Upper lobe of left lung (tissue), 6 donors: ENCODE measurements at regions not wholly inside any gene's neighbourhood (a gene's known extent, or its start where the extent isn't known, plus 50 kb on each side); places are given as distances from the start of the nearest gene placed in this dataset.

Experiments used
- ATAC-seq, 2 donors: fragments of 200-7000 bp; cut with Tn5 transposase; one replicate each; pipeline ENCODE4 v1.9.1; 2022; ENCODE audit warnings: mild to moderate bottlenecking in 2 of 2, moderate library complexity in 2 of 2; ENCODE audit not compliant: low FRiP score in 2 of 2
- DNase-seq, 2 donors: peaks; one replicate each; pipeline ENCODE4 v3.0.0-alpha.2; 2019 to 2020
- H3K27ac ChIP-seq, 4 donors: fragments of 200-600 bp; sonication (generic); one replicate each; pipeline ENCODE4 v1.5.1; 2016 to 2019
- H3K27me3 ChIP-seq, 4 donors: fragments of 200-600 bp; sonication (generic); one replicate each; pipeline ENCODE4 v1.5.1; 2017 to 2019
- H3K36me3 ChIP-seq, 4 donors: fragments of 200-600 bp; sonication (generic); one replicate each; pipeline ENCODE4 v1.5.1; 2016 to 2019
- H3K4me1 ChIP-seq, 4 donors: fragments of 200-600 bp; sonication (generic); one replicate each; pipeline ENCODE4 v1.5.1; 2018 to 2019
- H3K4me3 ChIP-seq, 4 donors: fragments of 200-600 bp; sonication (generic); one replicate each; pipeline ENCODE4 v1.5.1; 2017 to 2019; ENCODE audit warnings: mild to moderate bottlenecking in 2 of 4, moderate library complexity in 1 of 4
- H3K9me3 ChIP-seq, 4 donors: fragments of 200-600 bp; sonication (generic); one replicate each; pipeline ENCODE4 v1.5.1; 2018 to 2019
- EP300 ChIP-seq, 4 donors: sonication (generic); formaldehyde crosslinking; IDR thresholded peaks; one replicate each; pipeline ENCODE4 v1.5.1; 2017; ENCODE audit warnings: antibody characterized with exemption in 4 of 4, control low read depth in 2 of 4
- POLR2A ChIP-seq, 4 donors: fragments of 450-650 bp; IDR thresholded peaks; one replicate each; pipeline ENCODE4 v1.5.1; 2016 to 2017; ENCODE audit warnings: antibody characterized with exemption in 4 of 4, mild to moderate bottlenecking in 2 of 4
- POLR2AphosphoS5 ChIP-seq, 2 donors: sonication (generic); formaldehyde crosslinking; IDR thresholded peaks; one replicate each; pipeline ENCODE4 v1.5.1; 2017; ENCODE audit warnings: antibody characterized with exemption in 2 of 2
- WGBS, 2 donors: methylation state at CpG; one replicate each; pipeline ENCODE4 v1.1.5; 2017 to 2018; 5-methylcytosine and 5-hydroxymethylcytosine counted together
- TF ChIP-seq, protein P1 (sequence below), 6 experiments: fragments of 450-650 bp in 4 of 6; fragments of 200-600 bp in 2 of 6; sonication (generic) in 2 of 6; IDR thresholded peaks; one replicate each; pipeline ENCODE4 v1.5.1; 2016 to 2019; ENCODE audit warnings: antibody characterized with exemption in 6 of 6
- donor health status: DM: no; HTN: no; CAD: no; lungs with moderate emphysema.
- donor health status: DM: no; HTN: yes; CAD: no; lungs with severe emphysema.

- no peaks in the 10 kb centered on the region for H3K27me3 ChIP-seq
- peak overlapping the region in 1 of 4 donors; percentile 54 for H3K27ac ChIP-seq
- DNase-seq (peak; percentile 5 to 53), ATAC-seq (no peak)
- H3K4me1 ChIP-seq, result peaks cover 8 to 29% (median 23%) of the 10 kb centered on the region in 4 donors
- no peaks in the 10 kb centered on the region for H3K36me3 ChIP-seq
- no peak for TF ChIP-seq POLR2A (IDR thresholded peaks at IDR 0.05)
- no peak for TF ChIP-seq POLR2AphosphoS5 (IDR thresholded peaks at IDR 0.05)
- TF ChIP-seq EP300 (IDR thresholded peaks at IDR 0.05), result no peak
- TF ChIP-seq, protein P1, sequence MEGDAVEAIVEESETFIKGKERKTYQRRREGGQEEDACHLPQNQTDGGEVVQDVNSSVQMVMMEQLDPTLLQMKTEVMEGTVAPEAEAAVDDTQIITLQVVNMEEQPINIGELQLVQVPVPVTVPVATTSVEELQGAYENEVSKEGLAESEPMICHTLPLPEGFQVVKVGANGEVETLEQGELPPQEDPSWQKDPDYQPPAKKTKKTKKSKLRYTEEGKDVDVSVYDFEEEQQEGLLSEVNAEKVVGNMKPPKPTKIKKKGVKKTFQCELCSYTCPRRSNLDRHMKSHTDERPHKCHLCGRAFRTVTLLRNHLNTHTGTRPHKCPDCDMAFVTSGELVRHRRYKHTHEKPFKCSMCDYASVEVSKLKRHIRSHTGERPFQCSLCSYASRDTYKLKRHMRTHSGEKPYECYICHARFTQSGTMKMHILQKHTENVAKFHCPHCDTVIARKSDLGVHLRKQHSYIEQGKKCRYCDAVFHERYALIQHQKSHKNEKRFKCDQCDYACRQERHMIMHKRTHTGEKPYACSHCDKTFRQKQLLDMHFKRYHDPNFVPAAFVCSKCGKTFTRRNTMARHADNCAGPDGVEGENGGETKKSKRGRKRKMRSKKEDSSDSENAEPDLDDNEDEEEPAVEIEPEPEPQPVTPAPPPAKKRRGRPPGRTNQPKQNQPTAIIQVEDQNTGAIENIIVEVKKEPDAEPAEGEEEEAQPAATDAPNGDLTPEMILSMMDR (IDR thresholded peaks at IDR 0.05), result no peak
- H3K9me3 ChIP-seq, result no peaks in the 10 kb centered on the region
- H3K4me3 ChIP-seq, result no peak overlapping the region
- WGBS, 2 donors, result 39 to 62% methylated on average over 12 of the region's 12 CpGs
Observed at GRCh38 chr3:187958432-187959003, 195.4 kb upstream of the LPP start.

DNA sequence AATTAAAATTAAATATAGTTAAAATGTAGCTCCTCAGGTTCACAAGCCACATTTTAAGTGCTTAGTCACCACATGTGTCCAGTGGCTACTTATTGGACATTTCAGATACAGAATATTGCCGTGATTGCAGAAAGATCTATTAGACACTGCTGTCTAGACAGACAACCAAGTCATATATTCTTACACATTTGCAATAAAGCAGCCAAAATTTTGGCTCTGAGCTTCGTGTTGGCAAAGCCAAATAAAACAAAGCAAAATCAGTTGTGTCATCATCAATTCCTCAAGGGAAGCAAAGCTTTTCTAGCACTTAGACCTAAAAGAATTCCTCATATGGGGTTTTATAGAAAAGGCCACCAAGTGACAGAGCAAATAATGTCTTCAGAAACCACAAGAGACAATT lies 193.1 kb upstream of the LPP start:
- Histone ChIP-seq H3K27ac (no peak overlapping the region), H3K4me3 (no peak overlapping the region), H3K4me1 (peaks cover under 1 to 17% (median 13%) of the 10 kb centered on the region in 4 donors), H3K36me3 (no peaks in the 10 kb centered on the region), H3K9me3 (no peaks in the 10 kb centered on the region), H3K27me3 (no peaks in the 10 kb centered on the region)
- ATAC-seq (peak in 1 of 2 donors; percentile 48), DNase-seq (no peak)
- WGBS, 2 donors, result 64 to 79% methylated on average over 2 of the region's 2 CpGs
- TF ChIP-seq EP300 (IDR thresholded peaks at IDR 0.05) (no peak), POLR2AphosphoS5 (IDR thresholded peaks at IDR 0.05) (no peak), POLR2A (IDR thresholded peaks at IDR 0.05) (no peak)
- TF ChIP-seq, protein P1 (IDR thresholded peaks at IDR 0.05), result no peak

GRCh38 chr3:187961366-187961765 lies 192.6 kb upstream of the LPP start:
- Histone ChIP-seq H3K4me3 (no peak overlapping the region), H3K27ac (no peak overlapping the region), H3K4me1 (peaks cover 0 to 17% (median 12%) of the 10 kb centered on the region in 4 donors), H3K9me3 (no peaks in the 10 kb centered on the region), H3K27me3 (no peaks in the 10 kb centered on the region), H3K36me3 (no peaks in the 10 kb centered on the region)
- WGBS, 2 donors, result 92 to 93% methylated on average over 2 of the region's 2 CpGs
- TF ChIP-seq POLR2A (IDR thresholded peaks at IDR 0.05) (no peak), POLR2AphosphoS5 (IDR thresholded peaks at IDR 0.05) (no peak), EP300 (IDR thresholded peaks at IDR 0.05) (no peak)
- TF ChIP-seq, protein P1 (IDR thresholded peaks at IDR 0.05), result no peak
- ATAC-seq (no peak), DNase-seq (no peak)

GRCh38 chr3:187963003-187963676 lies 190.8 kb upstream of the LPP start:
- 79 to 86% methylated on average over 5 of the region's 5 CpGs for WGBS, 2 donors
- Histone ChIP-seq H3K9me3 (no peaks in the 10 kb centered on the region), H3K27me3 (no peaks in the 10 kb centered on the region), H3K27ac (peak overlapping the region; percentile 14 to 73 (median 52)), H3K4me3 (no peak overlapping the region), H3K4me1 (peaks cover 0 to 14% (median 4%) of the 10 kb centered on the region in 4 donors), H3K36me3 (no peaks in the 10 kb centered on the region)
- TF ChIP-seq POLR2A (IDR thresholded peaks at IDR 0.05), result no peak
- TF ChIP-seq EP300 (IDR thresholded peaks at IDR 0.05), result no peak
- TF ChIP-seq, protein P1 (IDR thresholded peaks at IDR 0.05), result no peak
- TF ChIP-seq POLR2AphosphoS5 (IDR thresholded peaks at IDR 0.05), result no peak
- ATAC-seq, result no peak
- DNase-seq, result no peak
